OCI-LY3 (cell line): ENCODE measurements at regions not wholly inside any gene's neighbourhood (a gene's known extent, or its start where the extent isn't known, plus 50 kb on each side); places are given as distances from the start of the nearest gene placed in this dataset.
"Not testable (repeated sequence)": the region's sequence is repeated elsewhere in the genome, so short reads cannot be mapped to it uniquely, and the experiment has no call there.

Source experiments
- H2AFZ ChIP-seq: fragments of 200-600, 300-600 bp; shearing (Covaris generic); 2 replicates; pipeline ENCODE4 v1.6.0; 2014; ENCODE audit warnings: antibody characterized with exemption, low read depth, low read length
- H3K27ac ChIP-seq: fragments of 200-600, 300-600 bp; sonication (generic); 2 replicates; pipeline ENCODE4 v1.5.1; 2014; ENCODE audit warnings: mild to moderate bottlenecking, low read length, moderate library complexity, mixed read lengths
- H3K27me3 ChIP-seq: fragments of 200-600, 300-600 bp; sonication (generic); 2 replicates; pipeline ENCODE4 v1.6.1; 2014; ENCODE audit warnings: low read depth, low read length, mixed read lengths
- H3K36me3 ChIP-seq: fragments of 200-600, 300-600 bp; sonication (generic); replicated peaks from 2 replicates; pipeline ENCODE3; 2014; ENCODE audit warnings: low read depth, low read length, mixed read lengths
- H3K4me1 ChIP-seq: fragments of 300-600, 200-600 bp; sonication (generic); 2 replicates; pipeline ENCODE4 v1.6.1; 2014; ENCODE audit warnings: low read length, mixed read lengths
- H3K4me2 ChIP-seq: fragments of 200-600, 300-600 bp; sonication (generic); 2 replicates; pipeline ENCODE4 v1.6.1; 2014; ENCODE audit warnings: low read length, mixed read lengths
- H3K4me3 ChIP-seq: fragments of 300-600, 200-600 bp; sonication (generic); 2 replicates; pipeline ENCODE4 v1.5.1; 2014; ENCODE audit warnings: antibody characterized with exemption, mild to moderate bottlenecking, low read length, moderate library complexity
- H3K79me2 ChIP-seq: fragments of 300-600, 200-600 bp; shearing (Covaris generic); 2 replicates; pipeline ENCODE4 v1.6.1; 2014; ENCODE audit warnings: mild to moderate bottlenecking, low read length, mixed read lengths
- H3K9ac ChIP-seq: fragments of 300-600, 200-600 bp; shearing (Covaris generic); 2 replicates; pipeline ENCODE4 v1.6.0; 2014; ENCODE audit warnings: mild to moderate bottlenecking, low read length, moderate library complexity
- H3K9me3 ChIP-seq: fragments of 200-600, 300-600 bp; shearing (Covaris generic); 2 replicates; pipeline ENCODE4 v1.6.1; 2014; ENCODE audit warnings: low read length, mixed read lengths; ENCODE audit not compliant: insufficient read depth
- H4K20me1 ChIP-seq: fragments of 200-600, 300-600 bp; sonication (generic); 2 replicates; pipeline ENCODE4 v1.6.1; 2016; ENCODE audit warnings: low read length, mixed read lengths; ENCODE audit not compliant: insufficient read depth
- CTCF ChIP-seq: fragments of 200-600, 300-600 bp; sonication (generic); IDR thresholded peaks from 2 replicates; pipeline ENCODE4 v1.5.1; 2014; ENCODE audit warnings: antibody characterized with exemption, low read length, low read depth
- EZH2phosphoT487 ChIP-seq: fragments of 200-600 bp; shearing (Covaris generic); IDR thresholded peaks from 2 replicates; pipeline ENCODE4 v1.6.1; 2018; ENCODE audit warnings: antibody characterized with exemption, mixed run types, low read depth

- no peaks in the 10 kb centered on the region for H3K27me3 ChIP-seq
- H3K4me2 ChIP-seq = no peak overlapping the region
- H3K9me3 ChIP-seq = no peaks in the 10 kb centered on the region
- no peaks in the 10 kb centered on the region for H3K4me1 ChIP-seq
- H2AFZ ChIP-seq = no peak overlapping the region
- H4K20me1 ChIP-seq = no peaks in the 10 kb centered on the region
- TF ChIP-seq CTCF = no peak
- no peak for TF ChIP-seq EZH2phosphoT487
- no peak overlapping the region for H3K9ac ChIP-seq
- H3K79me2 ChIP-seq = no peaks in the 10 kb centered on the region
- H3K27ac ChIP-seq = no peak overlapping the region
- H3K4me3 ChIP-seq = no peak overlapping the region
- H3K36me3 ChIP-seq = no peaks in the 10 kb centered on the region
Measured at GRCh38 chr4:183816077-183816476, 89.0 kb upstream of the STOX2 start.

- H3K4me1 ChIP-seq = no peaks in the 10 kb centered on the region
Measured at GRCh38 chr4:183816882-183817509, 88.1 kb upstream of the STOX2 start.

GRCh38 chr4:183818591-183818990 lies 86.5 kb upstream of the STOX2 start:
- not testable (repeated sequence) for H3K4me2 ChIP-seq, H3K36me3 ChIP-seq, H3K9ac ChIP-seq, H3K4me1 ChIP-seq, H3K79me2 ChIP-seq, H4K20me1 ChIP-seq, H3K27ac ChIP-seq, H2AFZ ChIP-seq, H3K9me3 ChIP-seq, H3K27me3 ChIP-seq, H3K4me3 ChIP-seq

More at GRCh38 chr4:183816882-183817509, 88.1 kb upstream of the STOX2 start:
- H3K79me2 ChIP-seq = no peaks in the 10 kb centered on the region
- H3K4me2 ChIP-seq = no peak overlapping the region
- H3K27me3 ChIP-seq = no peaks in the 10 kb centered on the region
- no peak overlapping the region for H3K9ac ChIP-seq
- H4K20me1 ChIP-seq = no peaks in the 10 kb centered on the region
- H3K36me3 ChIP-seq = no peaks in the 10 kb centered on the region
- TF ChIP-seq EZH2phosphoT487 (no peak), CTCF (no peak)
- no peak overlapping the region for H3K27ac ChIP-seq
- H3K4me3 ChIP-seq = no peak overlapping the region
- no peak overlapping the region for H2AFZ ChIP-seq
- H3K9me3 ChIP-seq = no peaks in the 10 kb centered on the region

- Histone ChIP-seq H3K4me2 (no peak overlapping the region), H3K4me1 (no peaks in the 10 kb centered on the region), H3K27ac (no peak overlapping the region), H3K27me3 (no peaks in the 10 kb centered on the region), H3K4me3 (no peak overlapping the region), H3K36me3 (no peaks in the 10 kb centered on the region), H3K9me3 (no peaks in the 10 kb centered on the region), H3K9ac (no peak overlapping the region), H4K20me1 (no peaks in the 10 kb centered on the region), H2AFZ (no peak overlapping the region), H3K79me2 (no peaks in the 10 kb centered on the region)
- TF ChIP-seq CTCF (no peak), EZH2phosphoT487 (no peak)
Measured at GRCh38 chr4:183821076-183821853, 83.8 kb upstream of the STOX2 start.
